CD14-positive monocyte (primary cell): ENCODE measurements at regions not wholly inside any gene's neighbourhood (a gene's known extent, or its start where the extent isn't known, plus 50 kb on each side); places are given as distances from the start of the nearest gene placed in this dataset.

Experiments used
- DNase-seq, 3 donors: peaks; one replicate each; pipeline ENCODE4 v3.0.0-alpha.2; 2011 to 2022
- H2AFZ ChIP-seq: 2 replicates; pipeline ENCODE4 v1.6.0; 2012; ENCODE audit warnings: mild to moderate bottlenecking, low read depth, low read length, inconsistent platforms; ENCODE audit not compliant: insufficient read depth, poor library complexity, severe bottlenecking
- H3K27ac ChIP-seq, 2 donors: 1 replicate in 1 of 2; 2 replicates in 1 of 2; pipeline ENCODE4 v1.5.1; 2012 to 2013; ENCODE audit warnings: low read length in 2 of 2, control low read depth in 1 of 2, inconsistent platforms in 1 of 2, low read depth in 1 of 2, mild to moderate bottlenecking in 1 of 2
- H3K27me3 ChIP-seq, 2 donors: one replicate each; pipeline versions ENCODE4 v1.6.0 to v1.6.1; 2011 to 2013; ENCODE audit warnings: low read length in 2 of 2; ENCODE audit not compliant: control insufficient read depth in 2 of 2, insufficient read depth in 2 of 2
- H3K36me3 ChIP-seq, 2 donors: replicated peaks in 1 of 2; 1 replicate in 1 of 2; 2 replicates in 1 of 2; pipeline versions ENCODE4 v1.5.1 to v1.6.1; 2012 to 2013; ENCODE audit warnings: low read length in 2 of 2, control low read depth in 1 of 2, inconsistent platforms in 1 of 2, mild to moderate bottlenecking in 1 of 2; ENCODE audit not compliant: insufficient read depth in 2 of 2, control insufficient read depth in 1 of 2
- H3K4me1 ChIP-seq, 2 donors: 1 replicate in 1 of 2; 2 replicates in 1 of 2; pipeline versions ENCODE4 v1.5.1 to v1.6.1; 2012 to 2013; ENCODE audit warnings: low read length in 2 of 2, control low read depth in 1 of 2, inconsistent platforms in 1 of 2, mild to moderate bottlenecking in 1 of 2, moderate library complexity in 1 of 2; ENCODE audit not compliant: insufficient read depth in 2 of 2, control insufficient read depth in 1 of 2
- H3K4me2 ChIP-seq: replicated peaks from 2 replicates; pipeline ENCODE3; 2012; ENCODE audit warnings: low read length, moderate library complexity, mild to moderate bottlenecking; ENCODE audit not compliant: poor library complexity, severe bottlenecking; ENCODE audit errors: extremely low read depth
- H3K4me3 ChIP-seq, 3 experiments: fragments of 200-600 bp in 1 of 3; sonication (generic) in 1 of 3; replicated peaks in 1 of 3; 1 replicate in 2 of 3; 2 replicates in 1 of 3; pipeline ENCODE4 v1.5.1; 2011 to 2013; ENCODE audit warnings: low read length in 3 of 3, mild to moderate bottlenecking in 3 of 3, control low read depth in 2 of 3, low read depth in 2 of 3, inconsistent platforms in 1 of 3, moderate library complexity in 1 of 3
- H3K79me2 ChIP-seq: 2 replicates; pipeline ENCODE4 v1.6.0; 2012; ENCODE audit warnings: mild to moderate bottlenecking, control low read depth, inconsistent platforms, low read length, moderate library complexity; ENCODE audit not compliant: insufficient read depth
- H3K9ac ChIP-seq: 2 replicates; pipeline ENCODE4 v1.6.0; 2017; ENCODE audit warnings: low read length, mild to moderate bottlenecking; ENCODE audit not compliant: insufficient read depth, poor library complexity, severe bottlenecking
- H3K9me3 ChIP-seq, 2 donors: replicated peaks in 1 of 2; 1 replicate in 1 of 2; 2 replicates in 1 of 2; pipeline versions ENCODE4 v1.5.1 to v1.6.1; 2012 to 2013; ENCODE audit warnings: low read length in 2 of 2, control low read depth in 1 of 2; ENCODE audit not compliant: control insufficient read depth in 1 of 2, insufficient read depth in 1 of 2
- H4K20me1 ChIP-seq: 2 replicates; pipeline ENCODE4 v1.6.0; 2012; ENCODE audit warnings: mild to moderate bottlenecking, low read length, control low read depth, moderate library complexity; ENCODE audit not compliant: insufficient read depth
- H3K27ac Mint-ChIP-seq, 7 donors: one replicate each; pipeline ENCODE4 v1.8.0; 2020; ENCODE audit warnings: mild to moderate bottlenecking in 7 of 7, mixed read lengths in 7 of 7, moderate library complexity in 6 of 7, inconsistent platforms in 2 of 7
- H3K27me3 Mint-ChIP-seq, 3 donors: one replicate each; pipeline ENCODE4 v1.8.0; 2021 to 2022; ENCODE audit warnings: low read depth in 3 of 3, mild to moderate bottlenecking in 3 of 3, mixed read lengths in 3 of 3, moderate library complexity in 3 of 3, inconsistent platforms in 1 of 3
- H3K36me3 Mint-ChIP-seq, 2 donors: one replicate each; pipeline ENCODE4 v1.8.0; 2020; ENCODE audit warnings: mixed read lengths in 2 of 2, inconsistent platforms in 1 of 2, mild to moderate bottlenecking in 1 of 2
- H3K4me1 Mint-ChIP-seq: one replicate; pipeline ENCODE4 v1.8.0; 2020; ENCODE audit warnings: mild to moderate bottlenecking, mixed read lengths
- H3K4me3 Mint-ChIP-seq, 2 donors: one replicate each; pipeline ENCODE4 v1.8.0; 2020; ENCODE audit warnings: mild to moderate bottlenecking in 2 of 2, mixed read lengths in 2 of 2, moderate library complexity in 1 of 2
- H3K9me3 Mint-ChIP-seq, 7 donors: one replicate each; pipeline ENCODE4 v1.8.0; 2020 to 2022; ENCODE audit warnings: mixed read lengths in 7 of 7, mild to moderate bottlenecking in 6 of 7, moderate library complexity in 6 of 7, inconsistent platforms in 2 of 7
- CTCF ChIP-seq: fragments of 200-600 bp; IDR thresholded peaks from one replicate; pipeline ENCODE4 v1.8.0; 2022; ENCODE audit warnings: antibody characterized with exemption, mild to moderate bottlenecking
- WGBS: methylation state at CpG from one replicate; pipeline ENCODE4 v1.1.5; 2013; ENCODE audit warnings: missing lambda C conversion rate; ENCODE audit not compliant: insufficient coverage; 5-methylcytosine and 5-hydroxymethylcytosine counted together
- intact Hi-C, 2 donors: fragments of 100-400 bp; cut with micrococcal nuclease; formaldehyde crosslinking; loops; one replicate each; pipeline versions ENCODE4 v1.15.0 to v1.15.1; 2023

GRCh38 chr3:88239870-88240269 is 90.1 kb downstream of the C3orf38 start:
- H3K4me3 ChIP-seq = no peak overlapping the region
- H3K4me1 Mint-ChIP-seq = no peaks in the 10 kb centered on the region
- H4K20me1 ChIP-seq = no peaks in the 10 kb centered on the region
- H3K9me3 Mint-ChIP-seq = peaks cover 0 to 12% (median 8%) of the 10 kb centered on the region in 7 donors
- no peaks in the 10 kb centered on the region for H3K27me3 Mint-ChIP-seq
- no peak overlapping the region for H3K27ac ChIP-seq
- intact Hi-C loops = no loop called here
- no peak overlapping the region for H3K4me2 ChIP-seq
- no peak for DNase-seq
- H3K27ac Mint-ChIP-seq = no peak overlapping the region
- H3K9ac ChIP-seq = no peak overlapping the region
- no peak overlapping the region for H2AFZ ChIP-seq
- H3K9me3 ChIP-seq = peaks cover 4 to 6% of the 10 kb centered on the region in 2 donors
- 83% methylated on average over 1 of the region's 4 CpGs for WGBS
- H3K4me3 Mint-ChIP-seq = no peak overlapping the region
- no peaks in the 10 kb centered on the region for H3K4me1 ChIP-seq
- H3K79me2 ChIP-seq = no peaks in the 10 kb centered on the region
- H3K36me3 ChIP-seq = no peaks in the 10 kb centered on the region
- H3K27me3 ChIP-seq = no peaks in the 10 kb centered on the region
- no peaks in the 10 kb centered on the region for H3K36me3 Mint-ChIP-seq
- TF ChIP-seq CTCF = no peak

DNA sequence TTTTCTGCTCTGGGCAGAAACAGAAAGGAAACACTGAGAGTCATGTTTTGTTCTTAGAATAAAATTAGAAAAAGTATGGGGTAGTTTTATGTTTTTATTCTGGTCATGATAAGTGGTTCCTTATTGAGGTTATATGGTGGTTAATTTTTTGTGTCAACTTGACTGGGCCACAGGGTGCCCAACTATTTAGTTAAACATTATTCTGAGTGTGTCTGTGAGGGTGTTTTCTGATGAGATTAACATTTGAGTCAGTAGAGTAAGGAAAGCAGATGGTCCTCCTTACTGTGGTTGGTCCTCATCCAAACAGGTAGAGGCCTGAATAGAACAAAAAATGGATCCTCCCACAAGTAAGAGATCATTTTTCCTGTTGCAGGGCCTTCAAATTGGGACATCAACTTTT is 98.9 kb downstream of the C3orf38 start:
- Histone ChIP-seq H3K36me3 (no peaks in the 10 kb centered on the region), H3K4me2 (no peak overlapping the region), H3K79me2 (no peaks in the 10 kb centered on the region), H2AFZ (no peak overlapping the region), H4K20me1 (no peaks in the 10 kb centered on the region), H3K4me1 (no peaks in the 10 kb centered on the region), H3K27me3 (no peaks in the 10 kb centered on the region), H3K27ac (no peak overlapping the region), H3K4me3 (no peak overlapping the region), H3K9me3 (peaks cover 4 to 6% of the 10 kb centered on the region in 2 donors), H3K9ac (no peak overlapping the region)
- Mint-ChIP-seq H3K4me1 (no peaks in the 10 kb centered on the region), H3K36me3 (no peaks in the 10 kb centered on the region), H3K4me3 (no peak overlapping the region), H3K27ac (no peak overlapping the region), H3K9me3 (peaks cover 2 to 12% (median 7%) of the 10 kb centered on the region in 7 donors), H3K27me3 (no peaks in the 10 kb centered on the region)
- intact Hi-C loops = no loop called here
- TF ChIP-seq CTCF = no peak
- no peak for DNase-seq
